HCT116 (cell line): ENCODE measurements at regions not wholly inside any gene's neighbourhood (a gene's known extent, or its start where the extent isn't known, plus 50 kb on each side); places are given as distances from the start of the nearest gene placed in this dataset.

ENCODE experiments used
- FOSL1 ChIP-seq: IDR thresholded peaks from 2 replicates; pipeline ENCODE4 v1.6.1; 2012; ENCODE audit warnings: low read depth
- POLR2AphosphoS5 ChIP-seq: IDR thresholded peaks from 2 replicates; pipeline ENCODE4 v1.6.1; 2011; ENCODE audit warnings: mild to moderate bottlenecking, low read depth, low read length, moderate library complexity

GRCh38 chr13:47719164-47719563 lies 281.9 kb downstream of the SUCLA2 start:
- TF ChIP-seq FOSL1 (no peak), POLR2AphosphoS5 (no peak)
